Right lobe of liver (tissue), 4 donors: ENCODE measurements at regions not wholly inside any gene's neighbourhood (a gene's known extent, or its start where the extent isn't known, plus 50 kb on each side); places are given as distances from the start of the nearest gene placed in this dataset.

ENCODE experiments used
- CTCF ChIP-seq, 4 donors: fragments of 200-600 bp in 3 of 4; fragments of 450-650 bp in 1 of 4; IDR thresholded peaks; one replicate each; pipeline versions ENCODE4 v1.5.1 to v1.8.0; 2016 to 2022; ENCODE audit warnings: antibody characterized with exemption in 4 of 4, mild to moderate bottlenecking in 2 of 4
- POLR2A ChIP-seq: fragments of 450-650 bp; IDR thresholded peaks from one replicate; pipeline ENCODE4 v1.6.1; 2017; ENCODE audit warnings: antibody characterized with exemption, mild to moderate bottlenecking
- donor health status: DM: no; HTN: no; CAD: no.
- donor health status: DM: no; HTN: no; CAD: no.
- donor health status: DM: no; HTN: yes; CAD: no.

GRCh38 chr5:116923344-116923743, 348.7 kb upstream of the SEMA6A start:
- no peak for TF ChIP-seq CTCF (IDR thresholded peaks at IDR 0.05)
- no peak for TF ChIP-seq POLR2A
